HepG2 (cell line): ENCODE measurements at regions not wholly inside any gene's neighbourhood (a gene's known extent, or its start where the extent isn't known, plus 50 kb on each side); places are given as distances from the start of the nearest gene placed in this dataset.
A peak's percentile ranks its signal among the peaks of the same experiment; 100 is the strongest.

Experiments used
- ATAC-seq: fragments of 200-7000 bp; cut with Tn5 transposase; 3 replicates; pipeline ENCODE4 v1.9.1; 2020; ENCODE audit warnings: mild to moderate bottlenecking, moderate library complexity
- BruUV-seq: library from RNA; stranded (reverse); fragments of 400-500 nt; replicated peaks from 2 replicates; lab custom pipeline; 2021; lab: Mats Ljungman, UMichigan
- CTCF ChIA-PET: fragments of 300-600 bp; formaldehyde crosslinking; extraction: SDS; loops from one replicate; lab custom pipeline; 2021; ENCODE audit warnings: low total read pairs, inconsistent platforms, low intra/inter-chr PET ratio; lab: Yijun Ruan, JAX
- POLR2A ChIA-PET: fragments of 350-600 bp; sonication (Branson Sonifier 250); formaldehyde crosslinking; loops from one replicate; lab custom pipeline; 2020; ENCODE audit warnings: antibody characterized with exemption, inconsistent platforms; lab: Yijun Ruan, JAX
- DNase-seq: peaks from one replicate; pipeline ENCODE4 v3.0.0-alpha.2; 2015; ENCODE audit warnings: low spot score
- FAIRE-seq: peaks from 3 replicates; lab custom pipeline; 2011; peaks lifted over from hg19 to GRCh38; lab: Jason Lieb, UNC
- H2AFZ ChIP-seq: one replicate; pipeline ENCODE4 v1.6.1; 2011; ENCODE audit warnings: low read length, inconsistent platforms
- H3K27ac ChIP-seq: fragments of 300-600 bp; 3 replicates; pipeline ENCODE4 v1.8.0; 2011; ENCODE audit warnings: mixed run types, mild to moderate bottlenecking, mixed read lengths, low read length, inconsistent platforms; ENCODE audit not compliant: insufficient read depth; ENCODE audit errors: extremely low read length
- H3K27me3 ChIP-seq, 2 experiments: fragments of 200-600 bp in 1 of 2; 2 replicates in 1 of 2; 3 replicates in 1 of 2; pipeline versions ENCODE4 v1.6.0 to v1.8.0; 2011; ENCODE audit warnings: low read length in 2 of 2, mild to moderate bottlenecking in 2 of 2, moderate library complexity in 2 of 2, inconsistent platforms in 1 of 2; ENCODE audit not compliant: insufficient read depth in 2 of 2, control insufficient read depth in 1 of 2
- H3K36me3 ChIP-seq, 2 experiments: fragments of 200-600 bp in 1 of 2; replicated peaks in 1 of 2; 2 replicates in 1 of 2; 3 replicates in 1 of 2; pipeline versions ENCODE4 v1.5.1 to v1.8.0; 2011; ENCODE audit warnings: low read length in 2 of 2, inconsistent platforms in 1 of 2; ENCODE audit not compliant: insufficient read depth in 2 of 2, control insufficient read depth in 1 of 2
- H3K4me1 ChIP-seq: 2 replicates; pipeline ENCODE4 v1.5.1; 2012; ENCODE audit warnings: low read length, inconsistent platforms; ENCODE audit not compliant: insufficient read depth
- H3K4me2 ChIP-seq: 2 replicates; pipeline ENCODE4 v1.6.0; 2011; ENCODE audit warnings: low read depth, low read length, inconsistent platforms
- H3K4me3 ChIP-seq, 3 experiments: fragments of 200-600 bp in 1 of 3; sonication (generic), shearing (Covaris generic) in 1 of 3; replicated peaks in 1 of 3; 2 replicates each; pipeline ENCODE4 v1.5.1; 2011 to 2016; ENCODE audit warnings: low read length in 3 of 3, inconsistent platforms in 2 of 3, low read depth in 2 of 3, mild to moderate bottlenecking in 2 of 3, control low read depth in 1 of 3, mixed read lengths in 1 of 3; ENCODE audit not compliant: insufficient read depth in 1 of 3
- H3K79me2 ChIP-seq: one replicate; pipeline ENCODE4 v1.6.1; 2011; ENCODE audit warnings: low read length, inconsistent platforms; ENCODE audit not compliant: insufficient read depth
- H3K9ac ChIP-seq: 2 replicates; pipeline ENCODE4 v1.6.0; 2011; ENCODE audit warnings: mild to moderate bottlenecking, low read depth, low read length, inconsistent platforms; ENCODE audit not compliant: insufficient read depth
- H3K9me3 ChIP-seq: 2 replicates; pipeline ENCODE4 v1.5.1; 2012; ENCODE audit warnings: mild to moderate bottlenecking, low read length
- H4K20me1 ChIP-seq: 2 replicates; pipeline ENCODE4 v1.6.0; 2011; ENCODE audit warnings: inconsistent platforms, mild to moderate bottlenecking, low read length, moderate library complexity; ENCODE audit not compliant: insufficient read depth
- CEBPB ChIP-seq: IDR thresholded peaks from 2 replicates; pipeline ENCODE4 v1.6.1; 2011; ENCODE audit warnings: low read depth, low read length, improper control_type of control experiment, borderline replicate concordance
- CENPT ChIP-seq: sonication (generic); formaldehyde crosslinking; IDR thresholded peaks from 2 replicates; pipeline ENCODE4 v1.8.0; 2022; ENCODE audit warnings: low read depth, mild to moderate bottlenecking, moderate library complexity, missing genetic modification reagents
- FIP1L1 ChIP-seq: fragments of 200-400 bp; formaldehyde crosslinking; IDR thresholded peaks from 2 replicates; pipeline ENCODE4 v1.6.1; 2018; ENCODE audit warnings: low read depth, mild to moderate bottlenecking, low read length, moderate library complexity, borderline replicate concordance; ENCODE audit not compliant: insufficient read depth
- FOSL2 ChIP-seq: sonication (generic); formaldehyde crosslinking; IDR thresholded peaks from 2 replicates; pipeline ENCODE4 v1.4.0; 2020; ENCODE audit warnings: missing genetic modification reagents
- GATA4 ChIP-seq: sonication (generic); IDR thresholded peaks from 2 replicates; pipeline ENCODE4 v1.6.1; 2016; ENCODE audit warnings: antibody characterized with exemption, low read depth, borderline replicate concordance
- GTF2F1 ChIP-seq: fragments of 150-350 bp; IDR thresholded peaks from 2 replicates; pipeline ENCODE4 v1.6.1; 2014; ENCODE audit warnings: low read length
- PREB ChIP-seq: sonication (generic); formaldehyde crosslinking; IDR thresholded peaks from 2 replicates; pipeline ENCODE4 v1.4.0; 2020; ENCODE audit warnings: missing genetic modification reagents
- SKIL ChIP-seq: sonication (generic); formaldehyde crosslinking; IDR thresholded peaks from 2 replicates; pipeline ENCODE4 v1.8.0; 2022; ENCODE audit warnings: missing genetic modification reagents, mild to moderate bottlenecking, moderate library complexity, borderline replicate concordance
- SMARCE1 ChIP-seq: fragments of 450-650 bp; IDR thresholded peaks from 2 replicates; pipeline ENCODE4 v1.6.1; 2017; ENCODE audit warnings: borderline replicate concordance
- SMYD3 ChIP-seq: sonication (generic); formaldehyde crosslinking; IDR thresholded peaks from 2 replicates; pipeline ENCODE4 v1.8.1; 2023; ENCODE audit warnings: mild to moderate bottlenecking, missing genetic modification reagents
- SP140L ChIP-seq: sonication (generic); formaldehyde crosslinking; IDR thresholded peaks from 2 replicates; pipeline ENCODE4 v1.4.0; 2020; ENCODE audit warnings: missing genetic modification reagents, borderline replicate concordance
- SRSF4 ChIP-seq: fragments of 200-400 bp; formaldehyde crosslinking; IDR thresholded peaks from one replicate; pipeline ENCODE4 v1.6.1; 2018; ENCODE audit warnings: mild to moderate bottlenecking, low read depth, low read length, moderate library complexity; ENCODE audit not compliant: poor library complexity, severe bottlenecking
- THAP11 ChIP-seq: IDR thresholded peaks from 2 replicates; pipeline ENCODE4 v1.6.1; 2016; ENCODE audit warnings: missing biosample characterization, missing genetic modification reagents
- ZFP90 ChIP-seq: sonication (generic); formaldehyde crosslinking; IDR thresholded peaks from 2 replicates; pipeline ENCODE4 v1.8.0; 2022; ENCODE audit warnings: missing genetic modification reagents, mild to moderate bottlenecking, inconsistent platforms, borderline replicate concordance
- ZNF296 ChIP-seq: sonication (generic); formaldehyde crosslinking; conservative IDR thresholded peaks from 2 replicates; pipeline ENCODE4 v1.5.0; 2020; ENCODE audit warnings: mild to moderate bottlenecking, missing genetic modification reagents
- ZNF598 ChIP-seq: sonication (generic); formaldehyde crosslinking; IDR thresholded peaks from 2 replicates; pipeline ENCODE4 v1.5.1; 2020; ENCODE audit warnings: mild to moderate bottlenecking, missing genetic modification reagents, borderline replicate concordance
- ZNF772 ChIP-seq: sonication (generic); formaldehyde crosslinking; IDR thresholded peaks from 2 replicates; pipeline ENCODE4 v1.5.0; 2020; ENCODE audit warnings: mild to moderate bottlenecking, missing genetic modification reagents
- WGBS: methylation state at CpG from one replicate; pipeline ENCODE4 v1.1.6; 2017; ENCODE audit warnings: low lambda C conversion rate; 5-methylcytosine and 5-hydroxymethylcytosine counted together
- in situ Hi-C: cut with HindIII; loops from 2 replicates; pipeline ENCODE4 v1.10.0; 2017; ENCODE audit warnings: low pct_unique_long_range_greater_than_20kb; ENCODE audit not compliant: extremely low pct_ligation_motif_present
- intact Hi-C: fragments of 100-400 bp; cut with micrococcal nuclease; formaldehyde crosslinking; loops from one replicate; pipeline ENCODE4 v1.10.0; 2022; ENCODE audit not compliant: unreplicated experiment

GRCh38 chr12:87596134-87596533 is 433.1 kb downstream of the C12orf50 start:
- Histone ChIP-seq H3K27ac (no peak overlapping the region), H2AFZ (no peak overlapping the region), H3K9ac (no peak overlapping the region), H3K36me3 (no peaks in the 10 kb centered on the region), H3K79me2 (no peaks in the 10 kb centered on the region), H3K4me1 (no peaks in the 10 kb centered on the region), H4K20me1 (no peaks in the 10 kb centered on the region), H3K4me3 (no peak overlapping the region), H3K4me2 (no peak overlapping the region), H3K27me3 (no peaks in the 10 kb centered on the region), H3K9me3 (peaks cover 37% of the 10 kb centered on the region)
- BruUV-seq = no TSS peak
- no peak for ATAC-seq
- no peak for FAIRE-seq
- ChIA-PET POLR2A (no interaction called here), CTCF (no interaction called here)
- no peak for DNase-seq
- TF ChIP-seq CEBPB (peak; percentile 36), SP140L (CRISPR knock-in tag) (no peak), SMARCE1 (no peak), ZNF598 (CRISPR knock-in tag) (no peak)
- 23% methylated on average over 5 of the region's 5 CpGs for WGBS
- in situ Hi-C loops (no loop called here), intact Hi-C loops (no loop called here)

GRCh38 chr12:87585882-87586557 is 443.2 kb downstream of the C12orf50 start:
- H3K27ac ChIP-seq = no peak overlapping the region
- ATAC-seq (no peak), FAIRE-seq (no peak), DNase-seq (no peak)
- POLR2A ChIA-PET = no interaction called here
- in situ Hi-C loops = no loop called here
- no peak overlapping the region for H3K4me2 ChIP-seq
- no peak overlapping the region for H3K9ac ChIP-seq
- intact Hi-C loops = no loop called here
- H3K4me3 ChIP-seq = no peak overlapping the region
- no peaks in the 10 kb centered on the region for H3K27me3 ChIP-seq
- peaks cover 61% of the 10 kb centered on the region for H3K9me3 ChIP-seq
- no TSS peak for BruUV-seq
- CTCF ChIA-PET = no interaction called here
- 10% methylated on average over 2 of the region's 2 CpGs for WGBS
- H3K79me2 ChIP-seq = no peaks in the 10 kb centered on the region
- H3K36me3 ChIP-seq = no peaks in the 10 kb centered on the region
- H4K20me1 ChIP-seq = no peaks in the 10 kb centered on the region
- no peaks in the 10 kb centered on the region for H3K4me1 ChIP-seq
- H2AFZ ChIP-seq = no peak overlapping the region
- TF ChIP-seq ZNF296 (CRISPR knock-in tag) (no peak), FOSL2 (no peak), GATA4 (no peak), SRSF4 (no peak), THAP11 (CRISPR knock-in tag) (no peak), FIP1L1 (no peak), ZNF772 (CRISPR knock-in tag) (no peak), ZFP90 (CRISPR knock-in tag) (no peak), SKIL (CRISPR knock-in tag) (no peak), CENPT (CRISPR knock-in tag) (no peak), SMYD3 (no peak), PREB (CRISPR knock-in tag) (no peak), GTF2F1 (no peak)
